ENCODE measurements at regions not wholly inside any gene's neighbourhood (a gene's known extent, or its start where the extent isn't known, plus 50 kb on each side); places are given as distances from the start of the nearest gene placed in this dataset.

- TF ChIP-seq CTCF (IDR thresholded peaks at IDR 0.05) (no peak), POLR2A (IDR thresholded peaks at IDR 0.05) (no peak)
Observed at GRCh38 chr18:1020731-1021344, 116.2 kb downstream of the ADCYAP1 start.

Measured in right lobe of liver (tissue), 4 donors.